ENCODE measurements at regions not wholly inside any gene's neighbourhood (a gene's known extent, or its start where the extent isn't known, plus 50 kb on each side); places are given as distances from the start of the nearest gene placed in this dataset.
"Not testable (repeated sequence)": the region's sequence is repeated elsewhere in the genome, so short reads cannot be mapped to it uniquely, and the experiment has no call there.

DNA sequence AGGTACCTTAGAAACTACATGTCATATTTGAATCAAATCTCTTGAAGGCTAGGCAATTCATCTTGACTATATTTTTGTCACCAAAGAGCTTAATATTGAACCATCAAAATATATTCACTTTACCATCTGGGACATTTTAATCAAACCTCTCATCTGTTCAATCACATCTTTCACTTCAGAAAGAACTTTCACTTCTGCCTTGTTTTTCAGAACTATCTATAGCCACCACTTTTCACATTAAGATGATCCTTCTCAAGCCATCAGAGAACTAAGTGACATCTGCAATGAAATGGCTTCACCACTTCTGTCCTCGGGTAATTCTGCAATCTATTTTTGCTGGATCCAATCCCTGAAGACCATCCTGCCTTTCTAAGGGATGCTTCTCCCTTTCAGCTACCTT, 57.8 kb downstream of the OR2B2 start:
- DNase-seq (ENCODE audit: low read depth) = no peak

DNA sequence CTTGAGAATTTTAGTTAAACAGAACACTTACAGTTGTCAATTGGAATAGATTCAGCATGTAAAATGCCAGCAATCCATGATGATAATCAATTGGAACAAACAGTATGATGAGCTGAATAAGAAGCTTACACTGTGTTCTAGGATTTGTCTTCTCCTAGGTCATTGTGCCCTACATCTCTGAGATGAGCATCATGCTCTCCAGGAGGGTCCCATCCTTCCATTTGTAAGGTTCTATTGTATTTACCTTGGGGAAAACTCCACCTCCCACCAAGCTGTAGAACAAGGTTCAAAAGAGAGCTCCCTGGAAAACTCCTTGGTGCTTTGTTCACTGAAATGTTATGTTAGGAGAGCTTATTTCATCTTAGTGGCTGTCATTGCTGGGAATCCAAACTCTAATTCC, 60.8 kb downstream of the OR2B2 start:
- DNase-seq (ENCODE audit: low read depth) = no peak

DNA sequence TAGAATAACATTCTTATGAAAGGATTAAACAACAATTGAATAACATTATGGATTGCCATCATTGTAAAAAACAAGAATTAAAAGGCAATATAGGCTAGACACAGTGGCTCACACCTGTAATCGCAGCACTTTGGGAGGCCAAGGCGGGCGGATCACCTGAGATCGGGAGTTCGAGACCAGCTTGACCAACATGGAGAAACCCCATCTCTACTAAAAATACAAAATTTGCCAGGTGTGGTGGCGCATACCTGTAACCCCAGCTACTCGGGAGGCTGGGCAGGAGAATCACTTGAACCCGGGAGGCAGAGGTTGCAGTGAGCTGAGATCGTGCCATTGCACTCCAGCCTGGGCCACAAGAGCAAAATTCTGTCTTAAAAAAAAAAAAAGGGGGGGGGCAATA, 63.2 kb downstream of the OR2B2 start:
- DNase-seq (ENCODE audit: low read depth) = not testable (repeated sequence)

DNA sequence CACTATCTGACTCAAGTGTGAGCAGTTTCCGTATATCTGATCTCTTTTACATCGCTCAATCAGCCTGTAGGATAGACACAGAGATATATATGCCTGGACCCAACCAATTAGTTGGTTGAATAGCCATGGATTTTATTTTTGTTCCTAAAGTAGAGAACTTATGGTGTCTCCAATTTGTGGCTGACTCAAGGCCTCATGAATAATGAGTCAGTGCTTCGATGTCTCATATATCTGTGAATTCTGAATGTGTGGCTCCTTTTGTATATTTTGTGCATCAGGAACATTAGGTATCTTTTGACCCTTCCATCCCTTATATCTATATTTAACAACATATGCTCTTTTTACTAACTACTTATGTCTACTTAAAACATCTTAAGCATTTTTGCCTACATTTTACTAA, 64.5 kb downstream of the OR2B2 start:
- DNase-seq (ENCODE audit: low read depth) = peak; percentile 78

DNA sequence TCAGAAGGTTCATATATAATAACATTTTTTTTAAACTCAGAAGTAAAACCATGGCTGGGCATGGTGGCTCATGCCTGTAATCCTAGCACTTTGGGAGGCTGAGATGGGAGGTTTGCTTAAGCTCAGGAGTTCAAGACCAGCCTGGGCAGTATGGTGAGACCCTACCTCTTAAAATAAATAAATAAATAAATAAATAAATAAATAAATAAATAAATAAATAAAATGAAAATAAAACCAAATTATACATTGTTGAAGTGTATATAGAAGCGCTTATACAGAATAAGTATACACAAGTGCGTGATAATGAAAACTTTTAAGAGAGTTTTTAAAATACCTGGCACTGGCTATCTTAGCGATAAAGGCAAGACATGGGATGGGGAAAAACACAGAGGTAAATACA, 71.6 kb downstream of the OR2B2 start:
- DNase-seq (ENCODE audit: low read depth) = no peak

DNA sequence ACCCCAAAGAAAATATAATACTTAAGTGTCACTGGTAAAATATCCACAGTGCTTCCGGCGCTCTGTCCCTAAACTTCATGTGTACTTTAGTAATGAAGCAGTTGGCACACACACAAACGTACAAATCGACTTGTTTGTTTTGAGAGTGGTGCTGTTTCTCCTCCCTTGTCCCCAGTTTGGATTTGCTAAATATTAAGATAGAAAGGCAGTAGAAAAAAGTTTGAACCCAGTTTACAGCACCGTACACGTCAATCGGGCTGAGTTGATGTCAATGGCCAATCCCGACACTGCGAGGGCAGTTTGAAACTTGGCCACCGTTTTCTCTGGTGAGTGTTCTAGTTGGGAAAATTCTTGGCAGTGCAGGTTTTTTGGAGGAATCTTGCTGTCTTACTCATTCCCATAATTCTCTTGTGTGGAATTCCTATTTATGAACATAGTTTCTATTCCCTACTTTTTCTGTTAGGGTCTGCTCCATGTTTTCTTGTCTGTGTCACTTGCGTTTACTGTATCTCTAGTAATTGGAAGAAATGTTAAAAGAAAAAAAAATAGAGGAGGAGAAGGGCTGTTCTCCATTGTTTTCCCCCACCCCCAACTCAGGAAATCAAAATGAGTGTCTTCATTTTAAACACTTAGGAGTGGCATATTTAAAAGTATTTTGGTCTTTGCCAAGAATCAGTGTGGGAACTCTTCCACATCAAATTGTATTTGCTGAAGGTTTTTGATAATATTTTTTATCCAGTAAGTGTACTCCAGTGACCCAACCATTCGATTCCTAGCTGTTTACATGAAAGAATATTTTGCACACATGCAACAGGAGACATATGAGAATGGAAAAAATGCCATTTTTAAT, 72.3 kb downstream of the OR2B2 start:
- DNase-seq (ENCODE audit: low read depth) = peak; percentile 91

DNA sequence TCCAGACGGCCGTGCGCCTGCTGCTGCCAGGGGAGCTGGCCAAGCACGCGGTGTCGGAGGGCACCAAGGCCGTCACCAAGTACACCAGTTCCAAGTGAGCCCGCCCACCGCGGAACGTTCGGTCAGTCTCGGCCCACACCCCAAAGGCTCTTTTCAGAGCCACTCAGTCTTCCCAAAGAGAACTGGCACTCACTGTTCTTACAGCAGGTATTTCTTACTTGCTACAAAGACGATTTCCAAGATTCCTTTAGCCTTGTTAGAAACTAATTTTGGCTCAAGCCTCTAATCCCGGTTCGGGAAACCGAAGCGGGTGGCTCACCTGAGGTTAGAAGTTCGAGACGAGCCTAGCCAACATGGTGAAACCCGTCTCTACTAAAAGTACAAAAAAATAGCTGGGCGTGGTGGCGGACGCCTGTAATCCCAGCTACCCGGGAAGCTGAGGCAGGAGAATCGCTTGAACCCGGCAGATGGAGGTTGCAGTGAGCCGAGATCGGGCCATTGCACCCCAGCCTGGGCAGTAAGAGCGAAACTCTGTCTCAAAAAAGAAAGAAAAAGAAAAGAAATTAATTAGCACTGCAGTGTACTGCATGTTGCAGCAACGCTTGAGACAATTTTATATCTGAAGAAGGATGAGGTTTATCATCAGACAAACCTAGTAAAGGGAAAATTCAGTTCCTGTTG, 73.1 kb downstream of the OR2B2 start:
- peak; percentile 68 for DNase-seq (ENCODE audit: low read depth)

DNA sequence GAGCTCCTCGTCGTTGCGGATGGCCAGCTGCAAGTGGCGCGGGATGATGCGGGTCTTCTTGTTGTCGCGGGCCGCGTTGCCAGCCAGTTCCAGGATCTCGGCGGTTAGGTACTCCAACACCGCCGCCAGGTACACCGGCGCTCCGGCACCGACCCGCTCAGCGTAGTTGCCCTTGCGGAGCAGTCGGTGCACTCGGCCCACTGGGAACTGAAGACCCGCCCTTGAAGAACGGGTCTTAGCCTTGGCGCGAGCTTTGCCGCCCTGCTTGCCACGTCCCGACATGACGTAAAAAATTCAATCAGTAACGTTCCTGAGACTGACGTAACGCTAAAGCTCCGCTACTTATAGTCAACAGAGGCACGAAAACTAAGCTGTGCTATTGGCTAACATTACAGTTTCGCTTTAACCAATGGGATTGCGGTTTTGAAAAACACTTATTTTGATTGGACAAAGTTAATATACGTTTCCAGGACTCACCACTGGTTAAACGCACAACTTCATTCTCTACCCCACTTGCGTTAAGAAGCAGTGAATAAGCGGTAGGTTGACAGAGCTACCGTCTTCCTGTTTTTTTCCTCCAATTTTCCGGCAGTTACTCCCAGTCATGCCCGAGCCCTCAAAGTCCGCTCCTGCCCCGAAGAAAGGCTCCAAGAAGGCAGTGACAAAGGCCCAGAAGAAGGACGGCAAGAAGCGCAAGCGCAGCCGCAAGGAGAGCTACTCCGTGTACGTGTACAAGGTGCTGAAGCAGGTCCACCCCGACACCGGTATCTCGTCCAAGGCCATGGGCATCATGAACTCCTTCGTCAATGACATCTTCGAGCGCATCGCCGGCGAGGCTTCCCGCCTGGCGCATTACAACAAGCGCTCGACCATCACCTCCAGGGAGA, 73.9 kb downstream of the OR2B2 start:
- peak; percentile 100 for DNase-seq (ENCODE audit: low read depth)

DNA sequence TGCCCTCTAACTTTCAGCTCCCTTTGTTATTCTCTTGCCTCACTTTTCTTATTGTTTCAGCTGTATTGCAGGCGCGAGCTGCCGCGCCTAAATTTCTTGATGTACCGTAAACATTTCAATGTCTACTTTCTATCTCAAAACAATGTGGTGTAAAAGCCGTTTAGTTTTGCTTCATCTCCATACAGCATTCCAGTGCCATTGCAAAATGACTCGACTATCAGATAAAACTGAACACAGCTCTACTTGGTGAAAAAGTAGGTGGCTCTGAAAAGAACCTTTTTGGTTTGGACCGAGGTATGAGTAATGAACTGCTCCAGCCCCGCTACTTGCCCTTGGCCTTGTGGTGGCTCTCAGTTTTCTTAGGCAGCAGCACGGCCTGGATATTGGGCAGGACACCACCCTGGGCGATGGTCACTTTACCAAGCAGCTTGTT, 74.6 kb downstream of the OR2B2 start:
- DNase-seq (ENCODE audit: low read depth) = peak; percentile 68

DNA sequence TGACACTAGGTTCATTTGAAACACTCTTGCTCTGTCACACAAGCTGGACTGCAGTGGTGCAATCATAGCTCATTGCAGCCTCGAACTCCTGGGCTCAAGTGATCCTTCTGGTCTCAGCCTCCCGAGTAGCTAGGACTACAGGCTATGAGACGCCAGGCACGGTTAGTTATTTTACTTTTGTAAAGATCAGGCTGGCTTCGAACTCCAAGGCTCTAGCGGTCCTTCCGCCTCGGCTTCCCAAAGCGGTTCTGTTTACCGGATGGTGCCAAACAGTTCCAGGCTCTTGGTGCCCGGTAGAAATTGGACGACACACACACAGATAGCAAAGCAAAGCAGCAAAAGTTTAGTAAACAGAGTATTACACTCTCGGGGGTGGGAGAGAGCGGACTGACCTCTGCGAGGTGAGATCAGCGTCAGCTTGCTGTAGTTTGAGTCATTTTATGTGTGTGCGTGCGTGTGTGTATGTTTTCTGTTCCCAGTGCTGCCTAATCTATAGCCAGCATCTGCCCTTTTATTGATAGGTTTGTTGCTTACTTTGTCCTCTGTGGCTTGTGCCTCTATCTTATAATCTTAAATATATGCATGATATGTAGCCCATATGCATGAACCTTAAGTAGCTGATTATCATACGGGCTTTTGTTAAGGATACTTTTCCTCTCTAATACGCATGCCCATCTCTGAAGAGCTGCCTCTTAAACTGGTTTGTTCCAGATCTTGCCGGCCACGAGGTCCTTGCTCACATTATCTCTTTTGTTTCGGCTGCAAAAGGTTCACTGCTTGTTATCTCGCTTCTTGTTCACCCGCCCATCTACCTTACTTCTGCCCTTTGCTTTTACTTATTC, 75.2 kb downstream of the OR2B2 start:
- DNase-seq (ENCODE audit: low read depth) = peak; percentile 89

DNA sequence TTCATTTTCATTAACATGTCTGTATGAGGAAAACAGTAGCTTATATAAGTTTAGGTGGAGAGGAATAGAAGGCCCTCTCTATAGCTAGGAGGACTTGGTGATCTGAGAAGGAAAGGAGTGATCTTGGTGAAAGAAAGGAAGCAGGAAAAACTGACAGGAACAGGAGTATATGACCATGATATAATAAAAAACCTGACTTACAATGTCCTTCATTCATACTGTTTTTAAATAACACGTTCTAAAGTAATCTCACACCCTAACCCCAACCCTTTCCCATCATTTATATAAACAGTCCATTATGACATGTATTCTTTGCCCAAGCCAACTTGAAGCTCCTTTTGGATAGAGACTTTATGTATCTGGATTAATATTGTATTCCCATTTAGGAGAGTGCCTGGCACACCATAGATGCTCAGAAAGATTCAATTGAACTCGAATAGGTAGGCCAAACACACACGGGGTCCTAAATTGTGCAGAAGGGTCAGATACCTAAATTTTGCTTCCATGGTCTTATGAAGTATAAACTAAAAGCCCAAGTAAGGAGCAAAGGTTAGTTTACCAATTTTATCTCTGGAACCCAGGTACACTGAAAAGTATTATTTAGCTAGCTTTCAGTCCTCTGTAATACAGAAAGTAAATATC, 75.9 kb downstream of the OR2B2 start:
- DNase-seq (ENCODE audit: low read depth) = no peak

DNA sequence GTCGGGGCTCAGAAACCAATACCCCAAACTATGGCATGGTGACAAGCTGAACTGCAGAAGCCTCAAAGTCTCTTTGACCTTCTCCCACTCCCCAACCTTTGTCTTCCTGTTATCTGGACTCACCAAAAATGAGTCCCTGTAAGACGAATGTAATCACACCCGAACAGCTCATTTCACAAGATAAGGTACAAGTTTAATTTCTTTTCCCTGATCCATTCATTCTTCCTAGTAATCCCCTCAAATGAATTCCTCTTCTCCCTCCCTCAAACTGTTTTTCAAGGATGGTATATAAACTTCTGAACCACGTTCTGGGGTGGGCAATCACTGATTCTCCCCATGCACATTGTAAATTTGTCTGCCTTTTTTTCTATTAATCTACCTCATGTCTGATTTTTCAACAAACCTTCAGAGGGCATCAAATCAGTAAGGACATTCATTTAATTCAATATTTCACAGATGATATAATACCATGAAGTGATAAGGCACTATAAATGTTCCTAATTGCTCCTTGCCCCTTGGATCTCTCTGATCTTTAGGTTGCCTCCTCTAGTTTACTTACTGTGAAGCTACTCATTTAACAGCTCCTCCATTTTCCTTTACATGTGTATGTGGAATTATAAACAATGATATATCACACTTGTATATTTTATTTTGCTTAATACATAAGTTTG, 77.2 kb downstream of the OR2B2 start:
- no peak for DNase-seq (ENCODE audit: low read depth)

DNA sequence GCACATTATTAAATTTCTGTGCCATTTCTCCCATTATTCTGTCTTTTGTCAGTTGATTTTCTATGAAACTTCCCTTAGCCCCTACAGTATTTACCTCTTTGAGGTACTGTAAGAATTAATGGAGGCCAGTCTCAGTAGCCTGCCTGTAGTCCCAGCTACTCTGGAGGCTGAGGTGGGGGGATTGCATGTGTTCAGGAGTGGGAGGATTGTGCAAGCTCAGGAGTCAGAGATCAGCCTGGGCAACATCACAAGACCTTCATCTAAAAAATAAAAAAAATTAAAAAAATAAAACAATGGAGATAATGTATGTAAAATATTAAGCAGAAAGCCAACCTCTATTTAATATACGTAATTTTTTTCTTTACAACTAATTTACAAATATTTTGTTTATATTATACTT, 77.8 kb downstream of the OR2B2 start:
- no peak for DNase-seq (ENCODE audit: low read depth)

DNA sequence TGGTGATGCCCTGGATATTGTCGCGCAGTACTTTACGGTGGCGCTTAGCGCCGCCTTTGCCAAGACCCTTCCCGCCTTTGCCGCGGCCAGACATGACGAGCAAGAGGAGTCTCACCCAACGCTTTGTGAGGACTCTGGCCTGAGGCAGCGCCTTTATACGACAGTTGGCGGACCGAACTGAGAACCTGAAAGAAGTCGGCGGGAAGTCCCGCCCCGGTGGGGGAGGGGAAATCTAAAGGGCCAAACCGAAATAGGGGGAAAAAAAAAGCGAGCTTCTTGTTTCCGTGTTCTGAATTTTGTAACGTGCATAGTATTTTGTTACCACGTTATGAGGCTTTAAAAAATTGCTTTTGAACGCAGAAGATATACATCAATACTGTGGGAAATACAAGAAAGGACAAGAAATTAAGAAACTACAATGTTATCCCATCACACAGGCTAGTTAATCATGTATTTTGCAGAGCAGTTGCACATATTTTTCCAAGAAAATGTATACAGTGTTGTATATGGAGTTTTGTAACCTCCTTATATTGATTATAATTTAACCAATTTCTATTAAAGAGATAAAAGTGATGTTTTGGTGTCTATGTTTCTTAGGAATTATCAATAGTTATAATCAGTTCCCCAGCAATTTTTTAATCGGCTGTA, 80.6 kb downstream of the OR2B2 start:
- peak; percentile 74 for DNase-seq (ENCODE audit: low read depth)

DNA sequence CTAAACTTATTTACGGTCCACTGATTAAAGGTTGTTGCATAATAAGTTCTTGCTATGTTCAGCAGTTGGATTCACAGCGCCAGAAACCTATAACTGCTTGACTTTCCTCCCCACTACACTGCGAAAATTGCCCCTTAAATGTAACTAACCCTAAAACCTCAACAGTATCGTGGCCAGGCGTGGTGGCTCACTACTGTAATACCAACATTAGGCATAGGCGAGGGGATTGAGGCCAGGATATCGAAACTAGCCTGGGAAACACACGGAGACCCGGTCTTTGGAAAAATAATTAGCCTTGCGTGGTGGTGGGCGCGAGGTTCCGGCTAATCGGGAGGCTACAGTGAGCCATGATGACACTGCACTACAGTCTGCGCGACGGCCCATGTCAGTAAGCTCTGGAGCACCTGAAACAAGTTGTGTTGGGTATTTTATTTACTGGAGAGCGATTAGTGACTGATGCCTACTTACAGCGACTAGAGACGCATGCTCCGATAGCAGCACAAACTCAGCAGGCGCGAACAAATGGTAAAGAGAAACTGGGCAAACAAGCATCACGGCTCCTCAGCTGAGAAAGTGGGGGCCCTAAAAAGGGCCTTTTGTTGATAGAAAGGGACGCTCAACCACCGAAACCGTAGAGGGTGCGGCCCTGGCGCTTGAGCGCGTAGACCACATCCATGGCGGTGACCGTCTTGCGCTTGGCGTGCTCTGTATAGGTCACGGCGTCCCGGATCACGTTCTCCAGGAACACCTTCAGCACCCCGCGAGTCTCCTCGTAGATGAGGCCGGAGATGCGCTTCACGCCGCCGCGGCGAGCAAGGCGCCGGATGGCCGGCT, 81.4 kb downstream of the OR2B2 start:
- DNase-seq (ENCODE audit: low read depth) = peak; percentile 69

DNA sequence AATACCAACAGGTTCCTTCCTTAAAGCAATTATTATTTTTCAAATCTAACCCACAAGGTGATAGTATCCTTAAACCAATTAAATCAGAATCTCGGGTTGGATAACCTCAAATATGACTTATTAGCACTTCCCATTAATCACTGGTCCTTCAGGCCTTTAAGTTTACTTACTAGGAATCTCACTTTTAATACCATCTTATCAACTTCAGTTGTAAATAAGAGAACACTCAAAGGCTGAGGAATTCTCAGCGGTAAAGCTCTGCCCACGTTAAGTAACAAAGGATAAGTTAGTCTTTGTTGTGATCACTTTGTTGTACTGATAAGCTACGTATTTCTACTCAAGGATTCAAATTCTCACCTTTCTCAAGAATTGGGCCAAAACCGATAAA, 82.0 kb downstream of the OR2B2 start:
- no peak for DNase-seq (ENCODE audit: low read depth)

DNA sequence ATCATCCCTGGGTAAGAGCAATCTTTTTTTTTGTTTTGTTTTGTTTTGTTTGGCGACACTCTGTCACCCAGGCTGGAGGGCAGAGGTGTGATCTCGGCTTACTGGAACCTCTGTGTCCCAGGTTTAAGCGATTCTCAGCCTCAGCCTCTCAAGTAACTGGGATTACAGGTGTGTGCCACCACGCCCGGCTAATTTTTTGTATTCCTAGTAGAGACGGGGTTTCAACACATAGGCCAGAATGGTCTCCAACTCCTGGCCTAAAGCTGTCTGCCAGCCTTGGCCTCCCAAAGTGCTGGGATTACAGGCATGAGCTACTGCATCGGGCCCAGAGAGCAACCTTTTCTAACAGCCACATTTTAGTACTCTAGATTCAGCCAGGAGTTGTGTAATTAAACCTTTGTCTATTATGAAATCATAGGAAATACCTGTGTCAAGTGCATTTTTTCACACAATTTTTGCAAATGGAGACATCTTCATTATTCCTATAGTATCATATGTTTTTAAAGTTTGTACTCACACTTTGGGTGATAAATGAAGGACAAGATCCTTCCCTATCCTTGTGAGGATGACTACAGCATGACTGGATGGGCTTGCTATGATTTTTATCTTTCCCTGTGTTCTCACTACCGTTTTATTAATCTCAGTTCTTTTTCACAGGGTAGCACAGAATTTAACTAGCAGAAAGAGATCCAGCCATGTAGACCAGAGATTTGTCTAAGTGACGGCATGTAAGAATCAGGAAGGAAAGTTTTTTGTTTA, 82.6 kb downstream of the OR2B2 start:
- DNase-seq (ENCODE audit: low read depth) = peak; percentile 73

DNA sequence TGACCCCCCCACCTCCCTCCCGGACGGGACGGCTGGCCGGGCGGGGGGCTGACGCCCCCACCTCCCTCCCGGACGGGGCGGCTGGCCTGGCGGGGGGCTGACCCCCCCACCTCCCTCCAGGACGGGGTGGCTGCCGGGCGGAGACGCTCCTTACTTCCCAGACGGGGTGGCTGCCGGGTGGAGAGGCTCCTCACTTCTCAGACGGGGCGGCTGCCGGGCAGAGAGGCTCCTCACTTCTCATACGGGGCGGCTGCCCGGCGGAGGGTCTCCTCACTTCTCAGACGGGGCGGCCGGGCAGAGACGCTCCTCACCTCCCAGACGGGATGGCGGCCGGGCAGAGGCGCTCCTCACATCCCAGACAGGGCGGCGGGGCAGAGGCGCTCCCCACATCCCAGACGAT, 84.7 kb downstream of the OR2B2 start:
- DNase-seq (ENCODE audit: low read depth) = not testable (repeated sequence)

Measured in ELR (cell line).